G401 (cell line): ENCODE measurements at regions not wholly inside any gene's neighbourhood (a gene's known extent, or its start where the extent isn't known, plus 50 kb on each side); places are given as distances from the start of the nearest gene placed in this dataset.
A peak's percentile ranks its signal among the peaks of the same experiment; 100 is the strongest.

ENCODE experiments used
- DNase-seq: peaks from one replicate; pipeline ENCODE4 v3.0.0-alpha.2; 2015; ENCODE audit warnings: low spot score
- in situ Hi-C: cut with HindIII; loops from 2 replicates; pipeline ENCODE4 v1.10.0; 2016; ENCODE audit warnings: low sequenced_read_pairs, mixed read lengths

DNA sequence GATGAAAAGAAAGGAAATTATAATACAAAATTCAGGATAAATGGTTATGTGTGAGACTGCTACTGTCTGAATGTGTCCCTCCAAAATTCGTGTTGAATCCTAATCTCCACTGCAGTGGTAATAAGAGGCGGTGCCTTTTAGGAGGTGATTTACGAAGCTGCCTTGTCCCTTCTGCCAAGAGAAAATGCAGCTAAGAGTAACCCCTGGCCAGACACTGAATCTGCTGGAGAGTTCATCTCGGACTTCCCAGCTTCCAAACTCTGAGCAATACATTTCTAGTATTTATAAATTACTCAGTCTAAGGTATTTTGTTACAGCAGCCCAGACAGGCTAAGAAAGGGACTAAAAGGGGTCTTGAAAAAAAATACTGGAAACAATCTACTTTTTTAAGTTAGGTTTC, 152.6 kb downstream of the KLF12 start:
- in situ Hi-C loops = no loop called here
- DNase-seq = no peak

DNA sequence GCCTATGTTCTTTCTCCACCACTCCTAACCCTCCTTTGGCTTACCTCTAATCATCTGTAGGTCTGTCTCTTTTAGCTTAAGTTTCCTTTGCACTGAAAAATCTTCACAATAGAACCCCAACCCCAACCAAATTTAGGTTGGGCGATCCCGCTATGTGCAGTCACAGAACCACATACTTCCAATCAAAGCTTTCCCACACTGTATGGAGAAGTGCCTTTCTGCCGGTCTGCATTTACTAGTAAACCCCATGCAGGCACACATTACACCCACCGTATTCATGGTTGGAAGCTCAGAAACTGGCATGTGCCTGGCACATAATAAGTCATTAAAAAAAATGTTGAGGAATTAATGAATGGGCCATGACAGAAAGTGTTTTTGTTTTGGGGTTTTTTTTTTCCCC, 158.4 kb downstream of the KLF12 start:
- no peak for DNase-seq
- in situ Hi-C loops = no loop called here

DNA sequence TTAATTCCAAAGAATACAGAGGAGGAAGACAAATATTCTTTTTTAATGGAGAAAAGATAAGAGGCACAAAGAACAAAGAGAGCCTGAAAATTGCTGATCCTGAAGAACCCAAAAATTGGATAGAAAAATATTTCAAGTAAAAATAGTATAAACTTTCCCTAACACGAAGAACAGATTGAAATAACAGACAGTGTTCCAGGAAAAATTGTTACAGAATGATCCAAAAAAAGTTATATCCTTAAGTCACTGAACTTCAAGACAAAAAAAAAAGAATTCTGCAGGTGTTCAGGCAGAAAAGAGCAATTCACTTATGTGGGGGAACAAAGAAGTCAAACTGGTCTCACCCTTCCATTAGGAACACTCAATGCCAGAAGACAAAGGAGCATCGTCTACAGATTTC, 160.2 kb downstream of the KLF12 start:
- DNase-seq = no peak
- in situ Hi-C loops = no loop called here

- in situ Hi-C loops = no loop called here
- no peak for DNase-seq
Measured at GRCh38 chr13:73973156-73973555, 161.0 kb downstream of the KLF12 start.

- in situ Hi-C loops = no loop called here
- no peak for DNase-seq
Measured at GRCh38 chr13:73972545-73972944, 161.7 kb downstream of the KLF12 start.

DNA sequence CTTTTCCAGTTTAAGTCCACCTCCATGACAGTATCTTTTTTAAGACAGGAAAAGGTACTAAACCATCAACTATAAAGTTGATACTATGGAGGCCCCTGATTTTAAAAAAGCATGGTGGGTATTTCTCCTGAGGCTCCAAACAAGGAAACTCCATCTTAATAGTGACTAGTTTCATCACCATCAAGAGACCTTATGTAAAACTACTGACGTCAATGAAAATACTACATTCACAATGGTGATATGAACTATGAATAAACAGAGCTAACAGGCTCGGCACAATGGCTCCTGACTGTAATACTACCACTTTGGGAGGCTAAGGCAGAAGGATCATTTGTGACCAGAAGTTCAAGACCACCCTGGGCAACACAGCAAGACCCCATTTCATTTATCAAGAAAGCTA, 162.7 kb downstream of the KLF12 start:
- in situ Hi-C loops = no loop called here

GRCh38 chr13:73970421-73971055, 163.7 kb downstream of the KLF12 start:
- in situ Hi-C loops = no loop called here

More for the DNA sequence above, 162.7 kb downstream of the KLF12 start:
- no peak for DNase-seq

DNA sequence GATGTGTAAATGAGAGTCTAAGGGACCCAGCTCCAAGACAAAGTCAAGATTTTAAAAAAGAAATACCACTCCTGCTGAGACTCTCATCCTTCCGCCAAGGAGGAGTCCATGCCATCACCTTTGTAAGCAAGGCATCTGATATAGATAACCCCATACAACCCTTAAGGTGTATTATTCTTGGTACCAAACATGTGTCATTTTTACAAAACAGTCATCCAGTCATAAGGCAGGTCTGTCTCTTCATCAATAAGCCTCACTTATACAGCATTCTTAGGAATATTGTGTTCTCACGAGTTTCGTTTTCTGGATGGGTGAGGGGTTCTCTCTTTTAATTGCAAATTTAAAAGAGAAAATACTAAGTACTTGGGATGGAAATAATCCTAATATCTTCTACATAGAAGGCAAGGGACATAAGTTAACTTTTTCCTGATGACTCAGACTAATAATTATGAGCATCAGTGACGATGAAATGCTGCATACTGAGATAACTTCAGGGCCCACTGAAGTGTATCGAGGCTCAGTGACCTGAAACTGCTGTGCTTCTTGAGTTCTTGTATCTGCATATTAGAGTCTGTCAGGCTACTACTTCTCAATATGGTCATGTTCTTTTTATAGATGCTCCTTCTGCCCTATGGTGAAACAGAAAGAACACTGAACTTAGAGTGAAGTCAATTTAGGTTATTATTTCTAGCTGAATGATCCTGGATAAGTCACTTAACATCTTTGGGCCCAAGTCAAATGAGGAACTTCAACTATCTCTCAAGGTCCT, 166.6 kb downstream of the KLF12 start:
- in situ Hi-C loops = no loop called here
- DNase-seq = no peak

More at GRCh38 chr13:73970421-73971055, 163.7 kb downstream of the KLF12 start:
- peak; percentile 30 for DNase-seq

GRCh38 chr13:73966331-73966730, 167.9 kb downstream of the KLF12 start:
- in situ Hi-C loops = no loop called here
- peak; percentile 20 for DNase-seq

- no peak for DNase-seq
- in situ Hi-C loops = no loop called here
Measured at GRCh38 chr13:73962284-73962683, 171.9 kb downstream of the KLF12 start.

GRCh38 chr13:73961181-73961580, 173.0 kb downstream of the KLF12 start:
- DNase-seq = no peak
- in situ Hi-C loops = no loop called here

DNA sequence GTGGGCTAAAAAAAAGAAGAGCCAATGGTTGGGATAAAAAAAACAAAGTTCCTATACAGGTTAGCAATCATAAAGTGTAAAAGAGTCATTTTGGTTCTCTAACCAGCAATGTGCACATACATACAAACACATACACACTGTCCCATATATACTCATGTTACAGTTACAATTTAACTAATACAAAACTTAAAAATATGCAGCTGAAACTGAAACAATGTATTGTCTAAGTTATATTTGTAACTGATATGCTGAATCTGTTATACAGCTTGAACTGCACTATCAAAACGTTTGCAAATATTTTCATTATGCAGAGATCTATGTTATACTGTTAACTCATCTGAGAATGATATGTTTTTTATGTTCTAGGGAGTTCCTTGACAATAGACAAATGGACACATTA, 173.7 kb downstream of the KLF12 start:
- in situ Hi-C loops = no loop called here
- DNase-seq = no peak

GRCh38 chr13:73958657-73959397, 175.4 kb downstream of the KLF12 start:
- DNase-seq = no peak
- in situ Hi-C loops = no loop called here

DNA sequence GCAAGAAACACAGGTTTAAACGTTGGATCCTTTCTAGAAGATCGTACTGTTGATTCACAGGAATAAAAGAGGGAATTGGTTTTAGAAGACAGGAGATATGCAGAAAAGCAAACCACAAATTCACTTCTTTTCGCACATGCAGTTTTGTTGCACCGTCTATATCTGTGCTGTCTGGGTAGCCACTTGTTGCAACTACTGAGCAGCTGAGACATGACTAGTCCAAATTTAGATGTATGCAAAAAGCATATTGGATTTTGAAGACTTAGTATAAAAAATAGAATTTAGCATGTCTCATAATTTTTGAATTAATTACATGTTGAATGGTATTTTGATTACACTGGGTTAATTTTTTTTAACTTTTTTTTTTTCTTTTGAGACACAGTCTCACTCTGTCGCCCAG, 176.3 kb downstream of the KLF12 start:
- DNase-seq = no peak
- in situ Hi-C loops = no loop called here

DNA sequence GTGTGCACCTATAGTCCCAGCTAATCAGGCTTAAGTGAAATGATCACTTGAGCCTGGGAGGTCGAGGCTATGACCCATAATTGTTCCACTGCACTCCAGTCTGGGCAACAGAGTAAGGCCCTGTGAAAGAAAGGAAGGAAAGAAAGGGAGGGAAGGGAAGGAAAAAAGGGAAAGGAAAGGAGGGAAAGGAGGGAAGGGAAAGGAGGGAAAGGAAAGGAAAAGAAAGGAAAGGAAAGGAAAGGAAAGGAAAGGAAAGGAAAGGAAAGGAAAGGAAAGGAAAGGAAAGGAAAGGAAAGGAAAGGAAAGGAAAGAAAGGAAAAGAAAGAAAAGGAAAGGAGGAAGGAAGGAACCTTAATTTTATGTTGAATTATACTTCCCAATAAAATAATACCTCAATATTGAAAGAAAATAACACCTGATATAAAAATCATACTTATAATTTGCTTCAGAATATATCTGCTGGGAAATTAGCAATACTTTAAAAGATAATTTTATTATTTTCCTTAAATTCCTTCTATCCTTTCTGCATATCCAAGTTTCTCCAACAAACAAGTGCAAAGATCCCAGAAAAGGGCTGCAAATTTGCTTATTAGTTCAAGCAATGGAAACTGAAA, 177.3 kb downstream of the KLF12 start:
- DNase-seq = no peak
- in situ Hi-C loops = no loop called here

GRCh38 chr13:73955977-73956500, 178.2 kb downstream of the KLF12 start:
- DNase-seq = no peak
- in situ Hi-C loops = no loop called here

GRCh38 chr13:73954808-73955207, 179.4 kb downstream of the KLF12 start:
- in situ Hi-C loops = no loop called here
- no peak for DNase-seq

GRCh38 chr13:73952648-73953047, 181.6 kb downstream of the KLF12 start:
- DNase-seq = no peak
- in situ Hi-C loops = no loop called here

DNA sequence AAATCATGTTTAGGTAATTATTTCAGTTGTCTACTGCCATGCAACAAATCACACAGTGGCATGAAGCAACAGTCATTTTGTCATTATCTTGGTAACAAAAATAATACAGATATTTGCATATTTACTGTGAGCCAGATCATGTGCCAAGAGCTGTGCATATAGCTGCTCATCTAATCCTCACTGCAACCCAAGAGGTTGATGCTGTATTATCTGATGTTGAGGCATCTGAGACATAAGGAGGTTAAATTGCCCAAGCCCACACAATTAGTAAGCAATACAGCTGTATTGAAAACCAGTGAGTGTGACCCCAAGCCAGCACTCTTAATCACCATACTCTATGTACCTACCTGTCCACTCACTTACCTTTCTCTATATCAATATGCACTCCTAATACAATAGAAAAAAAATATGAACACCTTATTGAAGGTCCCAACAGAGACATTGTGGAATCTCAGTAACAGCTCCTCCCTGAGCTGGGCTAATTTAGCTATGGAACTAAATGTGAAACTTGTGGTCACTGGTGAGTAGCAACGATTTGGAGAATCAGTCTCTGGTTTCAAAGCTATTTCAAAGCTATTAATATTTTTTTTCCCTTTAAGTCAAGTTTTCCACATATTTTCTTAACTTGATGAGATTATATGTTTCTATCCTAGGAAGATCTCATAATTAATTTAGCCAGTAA, 185.2 kb downstream of the KLF12 start:
- no peak for DNase-seq
- in situ Hi-C loops = no loop called here
